Spleen (tissue), 7 donors: ENCODE measurements at regions not wholly inside any gene's neighbourhood (a gene's known extent, or its start where the extent isn't known, plus 50 kb on each side); places are given as distances from the start of the nearest gene placed in this dataset.

Source experiments
- POLR2A ChIP-seq, 3 donors: fragments of 450-650 bp; IDR thresholded peaks; one replicate each; pipeline ENCODE4 v1.5.1; 2017; ENCODE audit warnings: antibody characterized with exemption in 3 of 3, mild to moderate bottlenecking in 1 of 3
- POLR2AphosphoS5 ChIP-seq, 3 donors: sonication (generic); formaldehyde crosslinking; IDR thresholded peaks; one replicate each; pipeline ENCODE4 v1.5.1; 2017; ENCODE audit warnings: antibody characterized with exemption in 3 of 3
- TF ChIP-seq, protein P1 (sequence below), 11 experiments: fragments of 200-600 bp in 7 of 11; fragments of 450-650 bp in 4 of 11; sonication (generic) in 4 of 11; IDR thresholded peaks in 8 of 11; conservative IDR thresholded peaks in 3 of 11; 1 replicate in 7 of 11; 2 replicates in 4 of 11; pipeline versions ENCODE4 v1.4.0 to v1.8.0; 2016 to 2021; ENCODE audit warnings: antibody characterized with exemption in 11 of 11, inconsistent platforms in 4 of 11, mild to moderate bottlenecking in 1 of 11
- donor health status: DM: no; HTN: no; CAD: no; lungs with moderate emphysema.
- donor health status: DM: no; HTN: no; CAD: no.
- donor health status: DM: no; HTN: no; CAD: no.

DNA sequence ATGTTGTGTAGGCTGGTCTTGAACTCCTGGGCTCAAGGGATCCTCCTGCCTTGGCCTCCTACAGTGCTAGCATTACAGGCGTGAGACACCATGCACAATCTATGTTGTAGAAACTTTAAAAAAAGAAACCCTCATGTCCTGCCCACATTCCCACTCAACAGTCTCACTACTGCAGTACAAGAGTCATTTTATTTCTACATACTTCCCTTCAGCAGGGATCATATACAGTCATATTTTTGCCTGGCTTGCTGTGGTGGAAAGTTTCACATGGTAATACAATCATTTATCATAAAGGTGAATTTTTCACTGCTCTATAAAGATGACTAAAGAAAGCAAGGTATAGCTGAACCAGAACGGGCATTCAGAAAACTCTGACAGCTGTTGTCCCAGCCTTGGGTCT lies 53.8 kb upstream of the PIK3CB start:
- TF ChIP-seq POLR2A (IDR thresholded peaks at IDR 0.05) (no peak), POLR2AphosphoS5 (IDR thresholded peaks at IDR 0.05) (no peak)
- TF ChIP-seq, protein P1, sequence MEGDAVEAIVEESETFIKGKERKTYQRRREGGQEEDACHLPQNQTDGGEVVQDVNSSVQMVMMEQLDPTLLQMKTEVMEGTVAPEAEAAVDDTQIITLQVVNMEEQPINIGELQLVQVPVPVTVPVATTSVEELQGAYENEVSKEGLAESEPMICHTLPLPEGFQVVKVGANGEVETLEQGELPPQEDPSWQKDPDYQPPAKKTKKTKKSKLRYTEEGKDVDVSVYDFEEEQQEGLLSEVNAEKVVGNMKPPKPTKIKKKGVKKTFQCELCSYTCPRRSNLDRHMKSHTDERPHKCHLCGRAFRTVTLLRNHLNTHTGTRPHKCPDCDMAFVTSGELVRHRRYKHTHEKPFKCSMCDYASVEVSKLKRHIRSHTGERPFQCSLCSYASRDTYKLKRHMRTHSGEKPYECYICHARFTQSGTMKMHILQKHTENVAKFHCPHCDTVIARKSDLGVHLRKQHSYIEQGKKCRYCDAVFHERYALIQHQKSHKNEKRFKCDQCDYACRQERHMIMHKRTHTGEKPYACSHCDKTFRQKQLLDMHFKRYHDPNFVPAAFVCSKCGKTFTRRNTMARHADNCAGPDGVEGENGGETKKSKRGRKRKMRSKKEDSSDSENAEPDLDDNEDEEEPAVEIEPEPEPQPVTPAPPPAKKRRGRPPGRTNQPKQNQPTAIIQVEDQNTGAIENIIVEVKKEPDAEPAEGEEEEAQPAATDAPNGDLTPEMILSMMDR (IDR thresholded peaks at IDR 0.05 in 8 of 11, conservative IDR thresholded peaks at IDR 0.05 in 3 of 11): no peak
